Adrenal gland (tissue), 5 donors: ENCODE measurements at regions not wholly inside any gene's neighbourhood (a gene's known extent, or its start where the extent isn't known, plus 50 kb on each side); places are given as distances from the start of the nearest gene placed in this dataset.

Experiments
- POLR2A ChIP-seq, 2 donors: fragments of 450-650 bp; IDR thresholded peaks; one replicate each; pipeline ENCODE4 v1.6.1; 2017; ENCODE audit warnings: antibody characterized with exemption in 2 of 2, mild to moderate bottlenecking in 2 of 2, moderate library complexity in 1 of 2
- TF ChIP-seq, protein P1 (sequence below), 6 experiments: fragments of 450-650 bp in 4 of 6; fragments of 200-600 bp in 2 of 6; sonication (generic) in 1 of 6; IDR thresholded peaks; 1 replicate in 5 of 6; 2 replicates in 1 of 6; pipeline versions ENCODE4 v1.5.1 to v1.8.0; 2016 to 2021; ENCODE audit warnings: antibody characterized with exemption in 6 of 6, mild to moderate bottlenecking in 2 of 6, moderate library complexity in 1 of 6
- donor health status: DM: no; HTN: no; CAD: no.

GRCh38 chr6:15819841-15820240 is 157.0 kb upstream of the DTNBP1 start:
- no peak for TF ChIP-seq POLR2A (IDR thresholded peaks at IDR 0.05)
- TF ChIP-seq, protein P1, sequence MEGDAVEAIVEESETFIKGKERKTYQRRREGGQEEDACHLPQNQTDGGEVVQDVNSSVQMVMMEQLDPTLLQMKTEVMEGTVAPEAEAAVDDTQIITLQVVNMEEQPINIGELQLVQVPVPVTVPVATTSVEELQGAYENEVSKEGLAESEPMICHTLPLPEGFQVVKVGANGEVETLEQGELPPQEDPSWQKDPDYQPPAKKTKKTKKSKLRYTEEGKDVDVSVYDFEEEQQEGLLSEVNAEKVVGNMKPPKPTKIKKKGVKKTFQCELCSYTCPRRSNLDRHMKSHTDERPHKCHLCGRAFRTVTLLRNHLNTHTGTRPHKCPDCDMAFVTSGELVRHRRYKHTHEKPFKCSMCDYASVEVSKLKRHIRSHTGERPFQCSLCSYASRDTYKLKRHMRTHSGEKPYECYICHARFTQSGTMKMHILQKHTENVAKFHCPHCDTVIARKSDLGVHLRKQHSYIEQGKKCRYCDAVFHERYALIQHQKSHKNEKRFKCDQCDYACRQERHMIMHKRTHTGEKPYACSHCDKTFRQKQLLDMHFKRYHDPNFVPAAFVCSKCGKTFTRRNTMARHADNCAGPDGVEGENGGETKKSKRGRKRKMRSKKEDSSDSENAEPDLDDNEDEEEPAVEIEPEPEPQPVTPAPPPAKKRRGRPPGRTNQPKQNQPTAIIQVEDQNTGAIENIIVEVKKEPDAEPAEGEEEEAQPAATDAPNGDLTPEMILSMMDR (IDR thresholded peaks at IDR 0.05), result no peak
